MCF 10A (cell line): ENCODE measurements at regions not wholly inside any gene's neighbourhood (a gene's known extent, or its start where the extent isn't known, plus 50 kb on each side); places are given as distances from the start of the nearest gene placed in this dataset.
A peak's percentile ranks its signal among the peaks of the same experiment; 100 is the strongest.

Experiments used
- BruUV-seq: library from RNA; stranded (reverse); fragments of 400-500 nt; replicated peaks from 2 replicates; lab custom pipeline; 2021; lab: Mats Ljungman, UMichigan
- CTCF ChIA-PET: fragments of 300-600 bp; sonication (Branson Sonifier 250); formaldehyde crosslinking; extraction: SDS; loops from one replicate; lab custom pipeline; 2021; ENCODE audit warnings: antibody characterized with exemption, inconsistent platforms; lab: Yijun Ruan, JAX
- POLR2A ChIA-PET: fragments of 300-600, 350-650 bp; sonication (Branson Sonifier 250); formaldehyde crosslinking; extraction: SDS; loops from one replicate; lab custom pipeline; 2020; ENCODE audit warnings: antibody characterized with exemption, inconsistent platforms; lab: Yijun Ruan, JAX
- DNase-seq: peaks from one replicate; pipeline ENCODE4 v3.0.0-alpha.2; 2018; ENCODE audit not compliant: unreplicated experiment
- H3K27ac Mint-ChIP-seq: one replicate; pipeline ENCODE4 v1.8.0; 2022; ENCODE audit warnings: mild to moderate bottlenecking, low read depth, mixed read lengths; ENCODE audit not compliant: unreplicated experiment
- H3K27me3 Mint-ChIP-seq: one replicate; pipeline ENCODE4 v1.8.0; 2022; ENCODE audit warnings: mixed read lengths; ENCODE audit not compliant: insufficient read depth, unreplicated experiment
- H3K36me3 Mint-ChIP-seq: one replicate; pipeline ENCODE4 v1.8.0; 2022; ENCODE audit warnings: mild to moderate bottlenecking, moderate library complexity, mixed read lengths; ENCODE audit not compliant: insufficient read depth, unreplicated experiment
- H3K4me1 Mint-ChIP-seq: one replicate; pipeline ENCODE4 v1.8.0; 2022; ENCODE audit warnings: mixed read lengths; ENCODE audit not compliant: insufficient read depth, unreplicated experiment
- H3K4me3 Mint-ChIP-seq: one replicate; pipeline ENCODE4 v1.8.0; 2022; ENCODE audit warnings: mild to moderate bottlenecking, moderate library complexity, mixed read lengths; ENCODE audit not compliant: unreplicated experiment
- H3K9me3 Mint-ChIP-seq: one replicate; pipeline ENCODE4 v1.8.0; 2022; ENCODE audit warnings: mixed read lengths; ENCODE audit not compliant: unreplicated experiment
- intact Hi-C: fragments of 100-400 bp; cut with micrococcal nuclease; formaldehyde crosslinking; loops from 2 replicates; pipeline ENCODE4 v1.14.1; 2022
- TF ChIP-seq, protein P1 (sequence below): fragments of 200-600 bp; IDR thresholded peaks from one replicate; pipeline ENCODE4 v1.8.0; 2022; ENCODE audit warnings: antibody characterized with exemption, mild to moderate bottlenecking; ENCODE audit not compliant: unreplicated experiment

DNA sequence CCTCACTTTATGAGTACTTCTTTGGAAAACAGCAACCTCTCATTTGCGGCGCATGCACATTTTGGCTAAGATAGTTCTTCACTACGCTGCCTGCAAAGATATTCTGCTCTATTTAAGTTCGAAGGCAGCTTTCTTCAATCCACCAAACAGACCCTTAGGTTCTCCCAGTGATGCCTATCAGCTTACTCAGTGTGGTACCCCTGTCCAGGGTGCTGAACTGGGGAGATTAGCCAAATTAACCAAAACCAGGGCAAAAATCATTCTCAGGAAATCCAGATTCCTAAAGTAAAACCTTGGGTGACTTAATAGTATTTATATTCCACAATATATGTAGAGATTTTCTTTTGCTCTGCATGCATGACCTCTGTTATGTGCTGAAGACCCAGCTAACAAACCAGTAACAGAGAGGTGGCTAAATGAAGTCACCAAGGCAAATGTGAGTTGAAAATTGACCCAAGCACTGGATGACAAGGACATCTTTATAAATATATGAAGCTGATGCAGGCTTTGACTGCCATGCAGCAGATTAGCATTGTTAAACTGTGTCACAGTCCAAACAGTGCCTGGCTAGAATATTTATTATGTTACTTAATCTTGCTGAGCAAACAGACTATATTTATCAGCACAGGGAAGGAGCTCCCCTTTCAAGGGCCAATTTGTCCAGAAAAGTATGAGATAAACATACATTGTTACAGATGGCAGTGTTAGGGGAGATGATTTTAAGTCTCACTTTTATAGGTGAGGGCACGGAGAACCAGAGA lies 418.2 kb downstream of the STIM2 start:
- POLR2A ChIA-PET = no interaction called here
- no peaks in the 10 kb centered on the region for H3K36me3 Mint-ChIP-seq
- no peak overlapping the region for H3K27ac Mint-ChIP-seq
- no peak overlapping the region for H3K4me3 Mint-ChIP-seq
- DNase-seq = peak; percentile 62
- H3K4me1 Mint-ChIP-seq = no peaks in the 10 kb centered on the region
- CTCF ChIA-PET = interaction anchor here (0.6 kb wide), 1 partner anchor 1775 kb away, joined by 4 read pairs; no protein-coding TSS in a partner anchor
- BruUV-seq = no TSS peak
- TF ChIP-seq, protein P1, sequence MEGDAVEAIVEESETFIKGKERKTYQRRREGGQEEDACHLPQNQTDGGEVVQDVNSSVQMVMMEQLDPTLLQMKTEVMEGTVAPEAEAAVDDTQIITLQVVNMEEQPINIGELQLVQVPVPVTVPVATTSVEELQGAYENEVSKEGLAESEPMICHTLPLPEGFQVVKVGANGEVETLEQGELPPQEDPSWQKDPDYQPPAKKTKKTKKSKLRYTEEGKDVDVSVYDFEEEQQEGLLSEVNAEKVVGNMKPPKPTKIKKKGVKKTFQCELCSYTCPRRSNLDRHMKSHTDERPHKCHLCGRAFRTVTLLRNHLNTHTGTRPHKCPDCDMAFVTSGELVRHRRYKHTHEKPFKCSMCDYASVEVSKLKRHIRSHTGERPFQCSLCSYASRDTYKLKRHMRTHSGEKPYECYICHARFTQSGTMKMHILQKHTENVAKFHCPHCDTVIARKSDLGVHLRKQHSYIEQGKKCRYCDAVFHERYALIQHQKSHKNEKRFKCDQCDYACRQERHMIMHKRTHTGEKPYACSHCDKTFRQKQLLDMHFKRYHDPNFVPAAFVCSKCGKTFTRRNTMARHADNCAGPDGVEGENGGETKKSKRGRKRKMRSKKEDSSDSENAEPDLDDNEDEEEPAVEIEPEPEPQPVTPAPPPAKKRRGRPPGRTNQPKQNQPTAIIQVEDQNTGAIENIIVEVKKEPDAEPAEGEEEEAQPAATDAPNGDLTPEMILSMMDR = no peak
- H3K27me3 Mint-ChIP-seq = peaks cover 25% of the 10 kb centered on the region
- peaks cover 8% of the 10 kb centered on the region for H3K9me3 Mint-ChIP-seq
- intact Hi-C loops = no loop called here

DNA sequence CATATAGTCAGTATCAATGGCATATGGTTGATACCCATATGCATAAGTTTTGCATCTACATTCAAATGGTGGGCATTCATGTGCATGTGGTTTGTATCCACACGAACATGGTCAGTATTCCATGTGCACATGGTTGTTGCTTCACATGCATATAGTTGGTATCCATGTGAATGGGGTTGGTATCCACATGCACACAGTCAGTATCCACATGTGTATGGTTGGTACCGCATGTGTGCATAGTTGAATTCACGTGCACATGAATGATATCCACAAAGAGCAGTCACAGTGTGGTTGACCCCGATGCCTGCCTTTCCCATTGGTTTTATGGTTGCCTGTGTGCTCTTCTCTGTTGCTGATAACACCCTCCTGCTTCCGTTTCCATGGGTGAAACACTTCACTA lies 427.9 kb downstream of the STIM2 start:
- intact Hi-C loops = no loop called here
- no peaks in the 10 kb centered on the region for H3K9me3 Mint-ChIP-seq
- TF ChIP-seq, protein P1 = no peak
- BruUV-seq = no TSS peak
- no peaks in the 10 kb centered on the region for H3K4me1 Mint-ChIP-seq
- no peak overlapping the region for H3K27ac Mint-ChIP-seq
- ChIA-PET POLR2A (no interaction called here), CTCF (no interaction called here)
- no peaks in the 10 kb centered on the region for H3K27me3 Mint-ChIP-seq
- no peak for DNase-seq
- no peak overlapping the region for H3K4me3 Mint-ChIP-seq
- no peaks in the 10 kb centered on the region for H3K36me3 Mint-ChIP-seq

DNA sequence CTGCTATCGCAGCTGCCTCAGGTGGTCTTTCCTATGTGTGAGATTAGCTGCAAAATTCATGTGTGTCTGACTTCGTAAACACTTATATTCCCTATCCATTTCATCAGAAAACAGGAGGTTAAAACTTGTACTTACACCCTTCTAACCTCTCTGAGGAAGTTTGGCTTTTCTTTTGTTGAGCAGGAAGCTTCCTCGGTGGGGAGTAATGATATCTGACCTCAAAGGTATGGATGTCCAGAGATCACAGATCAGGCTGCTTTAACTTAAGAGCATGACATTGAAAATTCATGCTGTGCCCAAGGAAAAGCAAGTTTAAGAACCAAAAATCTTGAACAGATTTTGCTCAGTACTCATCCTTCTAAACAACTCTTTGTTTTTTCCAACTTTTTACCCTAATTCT lies 429.1 kb downstream of the STIM2 start:
- no TSS peak for BruUV-seq
- CTCF ChIA-PET = no interaction called here
- no peak for DNase-seq
- H3K27ac Mint-ChIP-seq = no peak overlapping the region
- POLR2A ChIA-PET = no interaction called here
- no peaks in the 10 kb centered on the region for H3K4me1 Mint-ChIP-seq
- H3K27me3 Mint-ChIP-seq = no peaks in the 10 kb centered on the region
- H3K4me3 Mint-ChIP-seq = no peak overlapping the region
- H3K36me3 Mint-ChIP-seq = no peaks in the 10 kb centered on the region
- H3K9me3 Mint-ChIP-seq = no peaks in the 10 kb centered on the region
- TF ChIP-seq, protein P1 = no peak
- intact Hi-C loops = no loop called here

DNA sequence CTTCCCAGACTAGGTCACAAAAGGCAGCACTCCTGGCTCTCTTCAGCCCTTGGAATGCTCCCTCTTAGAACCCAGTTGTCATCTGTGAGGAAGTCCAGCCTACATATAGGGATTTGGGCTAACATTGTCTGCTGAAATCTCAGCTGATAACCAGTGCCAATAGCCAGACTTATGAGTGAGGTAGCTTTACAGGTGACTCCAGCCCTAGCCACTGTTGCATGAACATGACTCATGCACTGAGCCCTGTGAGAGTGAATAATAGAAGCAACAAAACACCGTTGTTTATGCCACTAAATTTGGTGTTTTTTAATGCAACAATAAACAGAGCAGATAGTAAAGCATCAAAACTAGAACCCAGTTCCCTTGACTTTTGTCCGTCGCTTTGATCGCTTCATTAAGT lies 433.2 kb downstream of the STIM2 start:
- TF ChIP-seq, protein P1 = no peak
- ChIA-PET POLR2A (no interaction called here), CTCF (no interaction called here)
- Mint-ChIP-seq H3K27ac (no peak overlapping the region), H3K36me3 (no peaks in the 10 kb centered on the region), H3K27me3 (no peaks in the 10 kb centered on the region), H3K4me1 (no peaks in the 10 kb centered on the region), H3K9me3 (no peaks in the 10 kb centered on the region), H3K4me3 (no peak overlapping the region)
- DNase-seq = peak; percentile 26
- no TSS peak for BruUV-seq
- intact Hi-C loops = no loop called here
